Mesodermal cell (in vitro differentiated cells): ENCODE measurements at regions not wholly inside any gene's neighbourhood (a gene's known extent, or its start where the extent isn't known, plus 50 kb on each side); places are given as distances from the start of the nearest gene placed in this dataset.

Experiments used
- H3K27ac ChIP-seq: 2 replicates; pipeline ENCODE4 v1.7.0; 2013; ENCODE audit warnings: mild to moderate bottlenecking, low read depth, low read length, moderate library complexity; ENCODE audit not compliant: severe bottlenecking
- H3K36me3 ChIP-seq: 2 replicates; pipeline ENCODE4 v1.7.1; 2013; ENCODE audit warnings: mild to moderate bottlenecking, low read length, moderate library complexity; ENCODE audit not compliant: control insufficient read depth, insufficient read depth
- H3K4me1 ChIP-seq: one replicate; pipeline ENCODE4 v1.7.1; 2013; ENCODE audit warnings: mild to moderate bottlenecking, low read length; ENCODE audit not compliant: insufficient read depth, control insufficient read depth, poor library complexity, severe bottlenecking
- H3K4me3 ChIP-seq: 2 replicates; pipeline ENCODE4 v1.7.0; 2013; ENCODE audit warnings: low read length, control low read depth, mild to moderate bottlenecking; ENCODE audit not compliant: insufficient read depth, poor library complexity, severe bottlenecking; ENCODE audit errors: extremely low read depth
- H3K9me3 ChIP-seq: 2 replicates; pipeline ENCODE4 v1.7.1; 2013; ENCODE audit warnings: mild to moderate bottlenecking, low read length, moderate library complexity; ENCODE audit not compliant: control insufficient read depth
- WGBS, 2 experiments: methylation state at CpG; one replicate each; pipeline ENCODE4 v1.1.5; 2013; ENCODE audit warnings: missing lambda C conversion rate in 2 of 2; ENCODE audit not compliant: insufficient coverage in 2 of 2; 5-methylcytosine and 5-hydroxymethylcytosine counted together

- H3K9me3 ChIP-seq: peaks cover 14% of the 10 kb centered on the region
- no peak overlapping the region for H3K4me3 ChIP-seq
- H3K36me3 ChIP-seq: no peaks in the 10 kb centered on the region
- no peak overlapping the region for H3K27ac ChIP-seq
- no peaks in the 10 kb centered on the region for H3K4me1 ChIP-seq
- WGBS, 2 experiments: 85 to 92% methylated on average over 1 of the region's 1 CpG
These were observed 83.8 kb upstream of the TLK1 start for GRCh38 chr2:171244466-171244969.

DNA sequence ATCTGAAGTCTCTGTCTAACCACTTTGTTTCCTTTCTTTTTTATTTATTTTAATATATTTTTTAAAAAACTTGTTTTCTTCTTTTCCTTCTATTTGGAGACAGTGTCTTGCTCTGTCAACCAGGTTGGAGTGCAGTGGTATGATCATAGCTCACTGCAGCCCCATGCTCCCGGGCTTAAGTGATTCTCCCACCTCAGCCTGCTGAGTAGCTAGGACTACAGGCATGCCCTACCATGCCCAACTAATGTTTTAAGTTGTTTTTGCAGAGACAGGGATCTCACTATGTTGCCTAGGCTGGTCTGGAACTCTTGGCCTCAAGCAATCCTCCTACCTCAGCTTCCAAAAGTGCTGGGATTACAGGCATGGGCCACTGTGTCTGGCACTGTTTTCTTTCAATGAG is 81.1 kb upstream of the TLK1 start:
- Histone ChIP-seq H3K4me1 (no peaks in the 10 kb centered on the region), H3K9me3 (peaks cover 14% of the 10 kb centered on the region), H3K4me3 (no peak overlapping the region), H3K36me3 (no peaks in the 10 kb centered on the region), H3K27ac (no peak overlapping the region)
- WGBS, 2 experiments: 100% methylated on average over 1 of the region's 1 CpG; no CpG with 5 or more reads in 1 of the 2 experiments

- WGBS, 2 experiments: 95 to 100% methylated on average over 2 to 4 of the region's 4 CpGs
- Histone ChIP-seq H3K36me3 (no peaks in the 10 kb centered on the region), H3K4me1 (no peaks in the 10 kb centered on the region), H3K9me3 (no peaks in the 10 kb centered on the region), H3K27ac (no peak overlapping the region), H3K4me3 (no peak overlapping the region)
These were observed 78.3 kb upstream of the TLK1 start for GRCh38 chr2:171238946-171239345.

DNA sequence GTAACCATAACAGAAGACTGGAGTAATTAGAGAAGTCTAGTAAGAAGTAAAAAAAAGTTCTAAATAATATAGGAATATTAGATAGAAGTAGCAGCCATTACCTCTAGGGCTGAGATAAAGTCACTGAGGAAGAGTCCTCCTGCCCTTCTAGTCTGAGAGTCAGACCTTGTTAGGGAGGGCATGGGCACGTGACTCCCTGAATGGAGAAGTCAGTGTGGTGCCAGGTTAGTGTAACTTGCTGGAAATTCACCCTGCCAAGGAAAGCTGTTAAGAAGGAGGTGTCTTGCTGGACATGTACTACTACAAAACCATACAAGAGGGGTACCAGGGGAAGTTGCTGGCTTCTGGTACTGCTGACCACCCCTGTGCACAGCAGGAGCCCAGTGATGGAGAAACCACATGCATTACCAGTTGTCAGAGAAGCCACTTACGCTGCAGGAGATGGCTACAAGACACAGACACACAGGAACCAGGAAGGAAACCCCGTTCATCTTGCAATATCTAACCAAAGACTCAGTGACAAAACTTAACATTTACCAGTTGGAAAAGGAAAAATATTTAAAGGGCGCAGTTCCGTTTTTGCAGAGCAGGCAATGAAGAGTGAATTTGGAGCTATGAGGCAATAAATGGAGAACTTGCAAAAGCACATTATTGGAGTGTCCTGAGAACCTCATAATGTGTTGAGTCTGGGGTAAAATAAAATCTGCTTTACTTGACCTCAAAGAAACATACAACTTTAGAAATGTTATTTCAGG is 77.2 kb upstream of the TLK1 start:
- Histone ChIP-seq H3K4me1 (no peaks in the 10 kb centered on the region), H3K36me3 (no peaks in the 10 kb centered on the region), H3K9me3 (no peaks in the 10 kb centered on the region), H3K27ac (no peak overlapping the region), H3K4me3 (no peak overlapping the region)
- WGBS, 2 experiments: 86 to 96% methylated on average over 3 to 5 of the region's 5 CpGs

GRCh38 chr2:171235262-171235881 is 74.7 kb upstream of the TLK1 start:
- Histone ChIP-seq H3K9me3 (no peaks in the 10 kb centered on the region), H3K4me3 (no peak overlapping the region), H3K27ac (no peak overlapping the region), H3K36me3 (no peaks in the 10 kb centered on the region), H3K4me1 (peaks cover 5% of the 10 kb centered on the region)
- 91 to 92% methylated on average over 7 to 8 of the region's 8 CpGs for WGBS, 2 experiments

GRCh38 chr2:171230176-171230575 is 69.5 kb upstream of the TLK1 start:
- H3K27ac ChIP-seq: no peak overlapping the region
- 83 to 100% methylated on average over 3 of the region's 3 CpGs for WGBS, 2 experiments
- no peaks in the 10 kb centered on the region for H3K36me3 ChIP-seq
- no peak overlapping the region for H3K4me3 ChIP-seq
- no peaks in the 10 kb centered on the region for H3K9me3 ChIP-seq
- peaks cover 18% of the 10 kb centered on the region for H3K4me1 ChIP-seq

GRCh38 chr2:171228826-171229225 is 68.1 kb upstream of the TLK1 start:
- Histone ChIP-seq H3K4me1 (peaks cover 18% of the 10 kb centered on the region), H3K27ac (no peak overlapping the region), H3K4me3 (no peak overlapping the region), H3K36me3 (no peaks in the 10 kb centered on the region), H3K9me3 (no peaks in the 10 kb centered on the region)
- 94 to 95% methylated on average over 2 of the region's 2 CpGs for WGBS, 2 experiments

DNA sequence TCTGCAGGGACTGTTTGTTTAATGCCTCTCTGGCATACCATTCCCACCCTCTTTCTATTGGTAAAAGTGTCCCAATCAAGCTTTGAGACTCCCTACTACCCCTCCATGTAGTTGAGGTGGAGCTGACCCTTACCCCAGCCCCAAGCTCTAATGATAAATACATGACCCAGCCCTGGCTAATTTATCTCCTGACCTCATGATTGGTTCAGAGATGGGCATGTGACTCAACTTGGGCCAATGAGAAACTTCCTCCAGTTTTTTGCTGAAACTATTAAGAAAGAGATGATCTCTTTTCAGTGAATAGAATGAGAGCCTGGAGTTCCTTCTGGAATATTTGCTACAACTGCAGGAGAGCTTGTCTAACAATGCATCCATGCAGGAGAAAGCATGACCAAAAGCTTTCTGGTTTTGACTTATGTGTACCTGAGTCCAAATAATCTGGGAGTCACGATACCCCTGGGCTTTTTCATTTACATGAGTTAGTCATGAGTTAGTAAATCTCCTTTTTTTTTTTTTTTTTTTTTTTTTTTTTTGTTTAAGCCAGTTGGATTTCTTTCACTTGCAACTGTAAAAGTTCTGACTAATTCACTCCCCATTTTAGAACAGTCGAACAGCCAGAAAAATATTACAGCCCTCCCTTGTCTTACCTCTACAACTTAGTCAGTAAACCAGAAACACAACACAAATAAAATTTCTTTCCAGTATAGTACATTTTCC is 66.5 kb upstream of the TLK1 start:
- no peaks in the 10 kb centered on the region for H3K9me3 ChIP-seq
- H3K27ac ChIP-seq: no peak overlapping the region
- H3K4me3 ChIP-seq: no peak overlapping the region
- no peaks in the 10 kb centered on the region for H3K36me3 ChIP-seq
- WGBS, 2 experiments: 85 to 100% methylated on average over 1 of the region's 2 CpGs
- H3K4me1 ChIP-seq: peaks cover 18% of the 10 kb centered on the region

- Histone ChIP-seq H3K4me1 (peaks cover 18% of the 10 kb centered on the region), H3K27ac (no peak overlapping the region), H3K4me3 (no peak overlapping the region), H3K9me3 (no peaks in the 10 kb centered on the region), H3K36me3 (no peaks in the 10 kb centered on the region)
These were observed 65.8 kb upstream of the TLK1 start for GRCh38 chr2:171226461-171226860.

DNA sequence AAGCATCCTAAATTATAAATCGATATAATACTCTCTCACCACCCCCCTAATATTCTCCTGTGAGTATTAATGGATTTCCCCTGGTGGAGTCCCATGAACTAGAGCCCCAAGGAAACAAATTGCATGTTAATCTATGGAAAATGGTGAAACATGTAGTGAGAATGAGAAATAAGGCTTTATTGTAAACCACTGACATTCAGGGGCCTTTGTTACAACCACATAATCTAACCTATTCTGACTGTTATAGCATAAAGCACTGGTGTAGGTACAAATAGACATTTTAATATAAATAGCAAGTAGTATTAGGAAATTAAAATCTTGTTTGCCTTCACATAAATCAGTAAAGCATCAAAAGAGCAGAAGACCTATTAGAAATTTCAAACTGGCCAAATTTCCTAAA is 65.3 kb upstream of the TLK1 start:
- Histone ChIP-seq H3K36me3 (no peaks in the 10 kb centered on the region), H3K4me1 (peaks cover 18% of the 10 kb centered on the region), H3K27ac (no peak overlapping the region), H3K4me3 (no peak overlapping the region), H3K9me3 (no peaks in the 10 kb centered on the region)
- WGBS, 2 experiments: no CpG with 5 or more reads among the region's 1 CpG
